Stomach (tissue), 8 donors: ENCODE measurements at regions not wholly inside any gene's neighbourhood (a gene's known extent, or its start where the extent isn't known, plus 50 kb on each side); places are given as distances from the start of the nearest gene placed in this dataset.

Experiments used
- DNase-seq, 2 donors: peaks; one replicate each; pipeline versions ENCODE4 v3.0.0 to v3.0.0-alpha.2; 2013 to 2019
- H3K27ac ChIP-seq, 5 donors: fragments of 200-600 bp in 4 of 5; sonication (generic) in 4 of 5; one replicate each; pipeline ENCODE4 v1.5.1; 2013 to 2019; ENCODE audit warnings: mild to moderate bottlenecking in 1 of 5, moderate library complexity in 1 of 5
- H3K27me3 ChIP-seq, 3 donors: fragments of 200-600 bp; sonication (generic); one replicate each; pipeline ENCODE4 v1.5.1; 2017 to 2019; ENCODE audit warnings: mixed run types in 1 of 3
- H3K36me3 ChIP-seq, 4 donors: fragments of 200-600 bp; sonication (generic); 1 replicate in 3 of 4; 2 replicates in 1 of 4; pipeline ENCODE4 v1.5.1; 2016 to 2019
- H3K4me1 ChIP-seq, 4 donors: fragments of 200-600 bp; sonication (generic); one replicate each; pipeline ENCODE4 v1.5.1; 2016 to 2019
- H3K4me3 ChIP-seq, 4 donors: fragments of 200-600 bp; sonication (generic) in 3 of 4; one replicate each; pipeline ENCODE4 v1.5.1; 2016 to 2019; ENCODE audit warnings: mild to moderate bottlenecking in 1 of 4
- H3K9me3 ChIP-seq, 4 donors: fragments of 200-600 bp; sonication (generic); one replicate each; pipeline ENCODE4 v1.5.1; 2016 to 2019
- EP300 ChIP-seq: sonication (generic); formaldehyde crosslinking; IDR thresholded peaks from one replicate; pipeline ENCODE4 v1.6.1; 2017; ENCODE audit warnings: antibody characterized with exemption
- POLR2A ChIP-seq, 4 donors: fragments of 450-650 bp; IDR thresholded peaks; one replicate each; pipeline ENCODE4 v1.6.1; 2016; ENCODE audit warnings: antibody characterized with exemption in 4 of 4, control low read depth in 2 of 4, mild to moderate bottlenecking in 1 of 4, moderate library complexity in 1 of 4
- POLR2AphosphoS5 ChIP-seq, 3 donors: sonication (generic); formaldehyde crosslinking; IDR thresholded peaks; one replicate each; pipeline ENCODE4 v1.6.1; 2016; ENCODE audit warnings: antibody characterized with exemption in 3 of 3
- WGBS, 5 donors: extraction: QIAGEN DNeasy Blood & Tissue Kit in 3 of 5; methylation state at CpG; one replicate each; pipeline versions ENCODE4 v1.1.5 to v1.1.7; 2013 to 2018; 5-methylcytosine and 5-hydroxymethylcytosine counted together
- intact Hi-C: fragments of 100-400 bp; cut with DNase I; formaldehyde crosslinking; loops from one replicate; pipeline ENCODE4 v1.15.1; 2023; ENCODE audit warnings: low total_unique reads
- TF ChIP-seq, protein P1 (sequence below), 7 experiments: fragments of 450-650 bp in 4 of 7; fragments of 200-600 bp in 3 of 7; sonication (generic) in 3 of 7; IDR thresholded peaks; one replicate each; pipeline ENCODE4 v1.5.1; 2016 to 2019; ENCODE audit warnings: antibody characterized with exemption in 7 of 7, control low read depth in 2 of 7, mild to moderate bottlenecking in 1 of 7
- donor health status: healthy with polysubstance abuse.
- donor health status: Bipolar disorder and iron deficiency.
- donor health status: healthy.

- H3K27me3 ChIP-seq: no peaks in the 10 kb centered on the region
- no peaks in the 10 kb centered on the region for H3K4me1 ChIP-seq
- intact Hi-C loops: no loop called here
- no peak for TF ChIP-seq POLR2A (IDR thresholded peaks at IDR 0.05)
- TF ChIP-seq POLR2AphosphoS5 (IDR thresholded peaks at IDR 0.05): no peak
- TF ChIP-seq EP300: no peak
- TF ChIP-seq, protein P1, sequence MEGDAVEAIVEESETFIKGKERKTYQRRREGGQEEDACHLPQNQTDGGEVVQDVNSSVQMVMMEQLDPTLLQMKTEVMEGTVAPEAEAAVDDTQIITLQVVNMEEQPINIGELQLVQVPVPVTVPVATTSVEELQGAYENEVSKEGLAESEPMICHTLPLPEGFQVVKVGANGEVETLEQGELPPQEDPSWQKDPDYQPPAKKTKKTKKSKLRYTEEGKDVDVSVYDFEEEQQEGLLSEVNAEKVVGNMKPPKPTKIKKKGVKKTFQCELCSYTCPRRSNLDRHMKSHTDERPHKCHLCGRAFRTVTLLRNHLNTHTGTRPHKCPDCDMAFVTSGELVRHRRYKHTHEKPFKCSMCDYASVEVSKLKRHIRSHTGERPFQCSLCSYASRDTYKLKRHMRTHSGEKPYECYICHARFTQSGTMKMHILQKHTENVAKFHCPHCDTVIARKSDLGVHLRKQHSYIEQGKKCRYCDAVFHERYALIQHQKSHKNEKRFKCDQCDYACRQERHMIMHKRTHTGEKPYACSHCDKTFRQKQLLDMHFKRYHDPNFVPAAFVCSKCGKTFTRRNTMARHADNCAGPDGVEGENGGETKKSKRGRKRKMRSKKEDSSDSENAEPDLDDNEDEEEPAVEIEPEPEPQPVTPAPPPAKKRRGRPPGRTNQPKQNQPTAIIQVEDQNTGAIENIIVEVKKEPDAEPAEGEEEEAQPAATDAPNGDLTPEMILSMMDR (IDR thresholded peaks at IDR 0.05): no peak
- peaks cover 0 to 3% (median 0%) of the 10 kb centered on the region in 4 donors for H3K9me3 ChIP-seq
- 69 to 79% (median 72%) methylated on average over 3 of the region's 3 CpGs for WGBS, 5 donors
- H3K36me3 ChIP-seq: no peaks in the 10 kb centered on the region
- no peak for DNase-seq
- no peak overlapping the region for H3K4me3 ChIP-seq
- no peak overlapping the region for H3K27ac ChIP-seq
Observed at GRCh38 chr16:51337662-51338061, 186.6 kb upstream of the SALL1 start.

- WGBS, 5 donors: 54 to 79% (median 74%) methylated on average over 7 of the region's 7 CpGs
Observed at GRCh38 chr16:51328733-51329132, 177.7 kb upstream of the SALL1 start.

GRCh38 chr16:51327001-51327400, 175.9 kb upstream of the SALL1 start:
- Histone ChIP-seq H3K36me3 (no peaks in the 10 kb centered on the region), H3K4me3 (no peak overlapping the region), H3K27me3 (no peaks in the 10 kb centered on the region), H3K27ac (no peak overlapping the region), H3K9me3 (no peaks in the 10 kb centered on the region), H3K4me1 (no peaks in the 10 kb centered on the region)
- WGBS, 5 donors: 51 to 82% (median 76%) methylated on average over 2 of the region's 2 CpGs
- intact Hi-C loops: no loop called here
- no peak for TF ChIP-seq POLR2AphosphoS5 (IDR thresholded peaks at IDR 0.05)
- no peak for TF ChIP-seq POLR2A (IDR thresholded peaks at IDR 0.05)
- TF ChIP-seq, protein P1 (IDR thresholded peaks at IDR 0.05): no peak
- no peak for TF ChIP-seq EP300
- DNase-seq: no peak

More at GRCh38 chr16:51328733-51329132, 177.7 kb upstream of the SALL1 start:
- no peaks in the 10 kb centered on the region for H3K36me3 ChIP-seq
- H3K9me3 ChIP-seq: no peaks in the 10 kb centered on the region
- no peak overlapping the region for H3K27ac ChIP-seq
- intact Hi-C loops: no loop called here
- no peak for TF ChIP-seq EP300
- TF ChIP-seq POLR2A (IDR thresholded peaks at IDR 0.05): no peak
- TF ChIP-seq, protein P1 (IDR thresholded peaks at IDR 0.05): no peak
- peak in 1 of 2 donors; percentile 16 for DNase-seq
- H3K4me3 ChIP-seq: no peak overlapping the region
- H3K27me3 ChIP-seq: no peaks in the 10 kb centered on the region
- H3K4me1 ChIP-seq: no peaks in the 10 kb centered on the region

DNA sequence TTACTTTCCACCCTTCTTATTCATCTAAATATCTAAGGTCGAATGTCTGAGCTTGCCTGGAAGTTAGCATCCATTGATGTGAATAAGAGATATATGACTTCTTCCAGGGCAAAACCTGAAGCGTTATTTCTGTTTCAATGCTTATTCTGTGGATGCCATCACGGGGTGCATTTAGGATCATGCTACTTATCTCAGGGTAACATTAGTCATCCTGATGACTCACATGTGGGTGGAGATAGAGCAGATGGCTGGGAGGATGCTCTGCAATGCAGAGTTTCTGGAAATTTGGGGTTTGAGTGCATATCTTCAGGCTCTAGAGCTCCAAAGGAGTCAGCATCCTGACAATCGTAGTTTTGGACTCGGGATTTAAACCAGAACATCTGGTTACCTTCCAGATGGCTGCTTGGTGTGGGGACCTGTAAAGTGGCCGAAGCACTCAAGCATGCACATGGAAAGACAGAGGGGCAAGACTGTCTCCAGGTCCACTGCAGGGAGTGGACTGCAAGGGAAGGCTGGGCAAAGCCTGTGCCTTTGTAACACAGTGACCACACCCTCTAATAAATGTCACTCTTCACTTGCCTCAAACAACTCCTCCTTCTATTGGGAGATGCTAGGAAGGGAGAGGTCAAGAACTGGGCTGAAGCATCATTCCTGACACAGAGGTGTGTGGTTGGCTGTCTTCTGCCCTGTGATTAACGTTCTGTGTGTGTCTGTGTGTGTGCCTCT, 175.2 kb upstream of the SALL1 start:
- Histone ChIP-seq H3K4me3 (no peak overlapping the region), H3K27me3 (no peaks in the 10 kb centered on the region), H3K27ac (no peak overlapping the region), H3K4me1 (no peaks in the 10 kb centered on the region), H3K9me3 (no peaks in the 10 kb centered on the region), H3K36me3 (no peaks in the 10 kb centered on the region)
- intact Hi-C loops: no loop called here
- DNase-seq: no peak
- TF ChIP-seq POLR2AphosphoS5 (IDR thresholded peaks at IDR 0.05): no peak
- TF ChIP-seq, protein P1 (IDR thresholded peaks at IDR 0.05): no peak
- TF ChIP-seq POLR2A (IDR thresholded peaks at IDR 0.05): no peak
- no peak for TF ChIP-seq EP300
- WGBS, 5 donors: 40 to 60% (median 56%) methylated on average over 7 of the region's 7 CpGs
